AG04450 (cell line): ENCODE measurements at regions not wholly inside any gene's neighbourhood (a gene's known extent, or its start where the extent isn't known, plus 50 kb on each side); places are given as distances from the start of the nearest gene placed in this dataset.

ENCODE experiments used
- CTCF ChIA-PET: fragments of 300-600, 350-600 bp; formaldehyde crosslinking; extraction: SDS; loops from one replicate; lab custom pipeline; 2022; ENCODE audit warnings: antibody characterized with exemption, inconsistent platforms; lab: Charles Lee
- POLR2A ChIA-PET: fragments of 350-600 bp; formaldehyde crosslinking; extraction: SDS; loops from one replicate; lab custom pipeline; 2021; ENCODE audit warnings: antibody characterized with exemption, inconsistent platforms; lab: Yijun Ruan, JAX
- DNase-seq: peaks from one replicate; pipeline ENCODE4 v3.0.0-alpha.2; 2011; ENCODE audit warnings: low read depth, low spot score
- H3K27ac ChIP-seq: one replicate; pipeline ENCODE4 v1.5.1; 2012; ENCODE audit warnings: low read depth, low read length, control low read depth
- H3K27me3 ChIP-seq: one replicate; pipeline ENCODE4 v1.6.0; 2012; ENCODE audit warnings: low read length; ENCODE audit not compliant: control insufficient read depth, insufficient read depth
- H3K4me3 ChIP-seq: 2 replicates; pipeline ENCODE4 v1.5.1; 2011; ENCODE audit warnings: mild to moderate bottlenecking, low read depth, low read length, control low read depth
- H3K9me3 ChIP-seq: 2 replicates; pipeline ENCODE4 v1.5.1; 2012; ENCODE audit warnings: low read length; ENCODE audit not compliant: control insufficient read depth, insufficient read depth
- TF ChIP-seq, protein P1 (sequence below): IDR thresholded peaks from 2 replicates; pipeline ENCODE4 v1.5.1; 2011; ENCODE audit warnings: low read depth, low read length, control low read depth, inconsistent platforms

DNA sequence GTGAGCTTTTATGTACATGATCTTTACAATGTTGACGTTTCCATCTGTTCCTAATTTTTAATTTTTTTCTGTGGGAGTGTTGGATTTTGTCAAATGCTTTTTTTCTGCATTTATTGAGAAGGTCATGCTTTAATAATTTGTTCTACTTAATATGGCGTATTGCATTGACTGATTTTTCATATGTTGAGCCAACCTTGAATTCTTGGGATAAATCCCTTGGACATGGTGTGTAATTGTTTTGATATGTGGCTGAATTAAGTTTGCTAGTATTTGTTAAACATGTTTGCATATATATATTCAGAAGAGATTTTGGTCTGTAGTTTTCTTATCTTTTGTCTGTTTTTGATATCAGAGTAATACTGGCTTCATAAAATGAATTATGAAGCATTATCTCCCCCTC, 256.7 kb downstream of the EDEM1 start:
- H3K27me3 ChIP-seq = no peaks in the 10 kb centered on the region
- H3K9me3 ChIP-seq = no peaks in the 10 kb centered on the region; the same call in 1 of the 2 replicates
- TF ChIP-seq, protein P1, sequence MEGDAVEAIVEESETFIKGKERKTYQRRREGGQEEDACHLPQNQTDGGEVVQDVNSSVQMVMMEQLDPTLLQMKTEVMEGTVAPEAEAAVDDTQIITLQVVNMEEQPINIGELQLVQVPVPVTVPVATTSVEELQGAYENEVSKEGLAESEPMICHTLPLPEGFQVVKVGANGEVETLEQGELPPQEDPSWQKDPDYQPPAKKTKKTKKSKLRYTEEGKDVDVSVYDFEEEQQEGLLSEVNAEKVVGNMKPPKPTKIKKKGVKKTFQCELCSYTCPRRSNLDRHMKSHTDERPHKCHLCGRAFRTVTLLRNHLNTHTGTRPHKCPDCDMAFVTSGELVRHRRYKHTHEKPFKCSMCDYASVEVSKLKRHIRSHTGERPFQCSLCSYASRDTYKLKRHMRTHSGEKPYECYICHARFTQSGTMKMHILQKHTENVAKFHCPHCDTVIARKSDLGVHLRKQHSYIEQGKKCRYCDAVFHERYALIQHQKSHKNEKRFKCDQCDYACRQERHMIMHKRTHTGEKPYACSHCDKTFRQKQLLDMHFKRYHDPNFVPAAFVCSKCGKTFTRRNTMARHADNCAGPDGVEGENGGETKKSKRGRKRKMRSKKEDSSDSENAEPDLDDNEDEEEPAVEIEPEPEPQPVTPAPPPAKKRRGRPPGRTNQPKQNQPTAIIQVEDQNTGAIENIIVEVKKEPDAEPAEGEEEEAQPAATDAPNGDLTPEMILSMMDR = no peak
- H3K4me3 ChIP-seq = no peak overlapping the region
- no peak for DNase-seq
- POLR2A ChIA-PET = no interaction called here
- CTCF ChIA-PET = no interaction called here
- no peak overlapping the region for H3K27ac ChIP-seq

DNA sequence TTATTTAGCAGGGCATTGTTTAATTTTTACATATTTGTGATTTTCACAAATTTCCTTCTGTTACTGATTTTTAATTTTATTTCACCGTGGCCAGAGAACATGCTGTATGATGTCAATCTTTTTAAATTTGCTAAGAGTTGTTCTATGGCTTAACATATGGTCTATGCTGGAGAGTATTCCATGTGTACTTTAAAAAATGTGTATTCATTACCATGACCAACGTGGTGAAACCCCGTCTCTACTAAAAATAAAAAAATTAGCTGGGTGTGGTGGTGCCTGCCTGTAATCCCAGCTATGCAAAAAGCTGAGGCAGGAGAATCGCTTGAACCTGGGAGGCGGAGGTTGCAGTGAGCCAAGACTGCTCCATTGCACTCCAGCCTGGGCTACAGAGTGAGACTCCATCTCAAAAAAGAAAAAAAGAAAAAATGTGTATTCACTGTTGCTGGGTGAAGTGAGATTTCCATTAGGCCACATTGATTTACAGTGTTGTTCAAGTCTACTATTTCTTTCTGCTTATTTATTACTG, 258.2 kb downstream of the EDEM1 start:
- no peak overlapping the region for H3K4me3 ChIP-seq
- no peak overlapping the region for H3K27ac ChIP-seq
- DNase-seq = no peak
- H3K9me3 ChIP-seq = no peaks in the 10 kb centered on the region; the same call in 1 of the 2 replicates
- CTCF ChIA-PET = no interaction called here
- H3K27me3 ChIP-seq = no peaks in the 10 kb centered on the region
- POLR2A ChIA-PET = no interaction called here
- TF ChIP-seq, protein P1 = no peak

DNA sequence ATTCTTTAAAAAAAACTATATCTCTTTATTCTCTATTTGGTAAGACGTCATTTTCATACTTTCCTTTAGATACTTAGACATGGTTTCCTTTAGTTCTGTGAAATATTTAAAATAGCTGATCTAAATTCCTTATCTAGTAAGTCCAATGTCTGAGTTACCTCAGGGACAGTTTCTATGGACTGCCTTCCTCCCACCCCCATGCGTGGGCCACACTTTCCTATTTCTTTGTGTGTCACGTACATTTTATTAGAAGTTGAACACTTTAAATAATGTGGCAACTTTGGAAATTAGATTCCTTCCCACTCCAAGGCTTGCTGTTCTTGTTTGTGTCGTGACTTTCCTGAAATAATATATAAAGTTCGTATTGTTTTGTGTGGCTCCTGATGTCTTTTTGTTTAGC, 260.7 kb downstream of the EDEM1 start:
- no peak overlapping the region for H3K4me3 ChIP-seq
- no peak overlapping the region for H3K27ac ChIP-seq
- ChIA-PET POLR2A (no interaction called here), CTCF (no interaction called here)
- no peak for DNase-seq
- TF ChIP-seq, protein P1 = no peak
- H3K9me3 ChIP-seq = no peaks in the 10 kb centered on the region; the same call in 1 of the 2 replicates
- H3K27me3 ChIP-seq = no peaks in the 10 kb centered on the region

DNA sequence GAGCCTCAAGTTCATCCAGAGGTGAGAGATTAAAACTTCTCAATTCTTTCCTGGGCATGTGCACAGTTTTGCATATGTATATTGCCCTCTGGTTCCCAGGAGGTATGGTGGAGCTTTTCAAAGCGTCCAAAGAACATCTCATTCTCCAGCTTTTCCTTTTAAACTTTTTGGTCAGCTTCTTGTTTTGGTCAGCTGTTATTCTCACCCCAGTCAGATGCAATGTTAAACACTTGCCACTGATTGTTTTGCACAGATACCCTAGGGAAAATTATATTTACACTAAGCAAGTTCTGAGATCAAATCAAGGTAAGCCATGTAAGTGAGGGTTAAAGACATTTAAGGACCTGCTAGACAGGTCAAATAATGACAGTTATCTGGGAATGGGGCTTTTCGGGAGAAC, 261.3 kb downstream of the EDEM1 start:
- CTCF ChIA-PET = no interaction called here
- POLR2A ChIA-PET = no interaction called here
- no peak for DNase-seq
- Histone ChIP-seq H3K9me3 (no peaks in the 10 kb centered on the region; the same call in 1 of the 2 replicates), H3K27ac (no peak overlapping the region), H3K4me3 (no peak overlapping the region), H3K27me3 (no peaks in the 10 kb centered on the region)
- TF ChIP-seq, protein P1 = no peak

DNA sequence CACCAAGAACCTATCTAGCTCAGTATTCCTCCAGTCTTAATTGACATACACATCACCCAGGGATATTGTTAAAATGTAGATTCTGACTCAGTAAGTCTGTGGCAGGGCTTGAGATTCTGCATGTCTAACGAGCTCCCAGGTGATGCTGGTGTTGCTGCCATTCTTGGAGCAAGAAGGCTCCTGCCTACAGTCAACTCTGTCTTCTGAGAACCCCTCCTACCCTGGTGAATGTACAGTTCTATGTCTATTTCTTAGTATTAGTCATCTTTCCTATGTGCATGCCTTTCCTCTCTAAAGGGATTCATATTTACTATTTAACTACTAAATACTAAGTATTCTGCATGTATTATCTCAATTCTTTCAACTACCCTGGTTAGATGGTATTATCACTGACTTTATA, 268.7 kb downstream of the EDEM1 start:
- H3K27me3 ChIP-seq = no peaks in the 10 kb centered on the region
- CTCF ChIA-PET = no interaction called here
- POLR2A ChIA-PET = no interaction called here
- H3K9me3 ChIP-seq = peaks cover 2% of the 10 kb centered on the region; the same call in 1 of the 2 replicates
- H3K4me3 ChIP-seq = no peak overlapping the region
- TF ChIP-seq, protein P1 = no peak
- H3K27ac ChIP-seq = no peak overlapping the region
- DNase-seq = no peak
